Mesothelial cell of epicardium (in vitro differentiated cells): ENCODE measurements at regions not wholly inside any gene's neighbourhood (a gene's known extent, or its start where the extent isn't known, plus 50 kb on each side); places are given as distances from the start of the nearest gene placed in this dataset.

Experiments used
- DNase-seq, 2 experiments: peaks; one replicate each; pipeline ENCODE4 v3.0.0; 2021; ENCODE audit warnings: low spot score in 2 of 2; ENCODE audit not compliant: unreplicated experiment in 2 of 2
- H3K27ac Mint-ChIP-seq: 2 replicates; pipeline ENCODE4 v1.8.0; 2021; ENCODE audit warnings: mixed read lengths
- H3K27me3 Mint-ChIP-seq: 2 replicates; pipeline ENCODE4 v1.8.0; 2021; ENCODE audit warnings: low read depth, mixed read lengths
- H3K36me3 Mint-ChIP-seq: 2 replicates; pipeline ENCODE4 v1.8.0; 2021; ENCODE audit warnings: mixed read lengths
- H3K4me1 Mint-ChIP-seq: 2 replicates; pipeline ENCODE4 v1.8.0; 2021; ENCODE audit warnings: mixed read lengths
- H3K4me3 Mint-ChIP-seq: 2 replicates; pipeline ENCODE4 v1.8.0; 2021; ENCODE audit warnings: mild to moderate bottlenecking, moderate library complexity, mixed read lengths
- H3K9me3 Mint-ChIP-seq: 2 replicates; pipeline ENCODE4 v1.8.0; 2021; ENCODE audit warnings: mixed read lengths
- CTCF ChIP-seq: fragments of 200-600 bp; sonication (generic); IDR thresholded peaks from one replicate; pipeline ENCODE4 v1.5.0; 2021; ENCODE audit warnings: antibody characterized with exemption; ENCODE audit not compliant: unreplicated experiment

DNA sequence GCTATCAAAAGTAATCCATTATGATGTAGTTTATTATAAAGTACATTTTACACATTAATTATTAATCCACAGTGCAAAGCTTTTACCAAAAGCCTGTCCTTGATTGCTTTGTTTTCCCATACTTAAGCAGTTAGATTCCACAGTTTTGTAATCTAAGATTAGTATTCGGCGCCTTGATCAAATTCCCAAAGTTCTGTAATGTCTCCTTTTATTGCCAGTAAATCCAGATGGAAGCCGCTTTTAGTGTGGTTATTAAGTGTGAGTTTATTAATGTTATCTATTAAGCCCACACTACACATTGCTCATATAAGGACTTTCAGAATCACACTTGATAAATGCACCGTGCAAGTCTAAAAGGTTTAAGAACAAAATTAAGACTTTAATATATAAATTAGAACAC, 199.2 kb upstream of the PKN2 start:
- TF ChIP-seq CTCF = no peak
- H3K27ac Mint-ChIP-seq = no peak overlapping the region
- no peaks in the 10 kb centered on the region for H3K9me3 Mint-ChIP-seq
- H3K4me1 Mint-ChIP-seq = peaks cover 12% of the 10 kb centered on the region
- DNase-seq = no peak
- no peak overlapping the region for H3K4me3 Mint-ChIP-seq
- H3K36me3 Mint-ChIP-seq = no peaks in the 10 kb centered on the region
- peaks cover 12% of the 10 kb centered on the region for H3K27me3 Mint-ChIP-seq

GRCh38 chr1:88488237-88488636, 195.8 kb upstream of the PKN2 start:
- no peak for TF ChIP-seq CTCF
- Mint-ChIP-seq H3K36me3 (no peaks in the 10 kb centered on the region), H3K27ac (no peak overlapping the region), H3K4me1 (peaks cover 12% of the 10 kb centered on the region), H3K4me3 (no peak overlapping the region), H3K9me3 (no peaks in the 10 kb centered on the region), H3K27me3 (peaks cover 1% of the 10 kb centered on the region)
- DNase-seq = no peak

- Mint-ChIP-seq H3K4me3 (no peak overlapping the region), H3K4me1 (peaks cover 12% of the 10 kb centered on the region), H3K9me3 (no peaks in the 10 kb centered on the region), H3K36me3 (no peaks in the 10 kb centered on the region), H3K27me3 (no peaks in the 10 kb centered on the region), H3K27ac (no peak overlapping the region)
- no peak for DNase-seq
- no peak for TF ChIP-seq CTCF
Measured at GRCh38 chr1:88490676-88491075, 193.4 kb upstream of the PKN2 start.

DNA sequence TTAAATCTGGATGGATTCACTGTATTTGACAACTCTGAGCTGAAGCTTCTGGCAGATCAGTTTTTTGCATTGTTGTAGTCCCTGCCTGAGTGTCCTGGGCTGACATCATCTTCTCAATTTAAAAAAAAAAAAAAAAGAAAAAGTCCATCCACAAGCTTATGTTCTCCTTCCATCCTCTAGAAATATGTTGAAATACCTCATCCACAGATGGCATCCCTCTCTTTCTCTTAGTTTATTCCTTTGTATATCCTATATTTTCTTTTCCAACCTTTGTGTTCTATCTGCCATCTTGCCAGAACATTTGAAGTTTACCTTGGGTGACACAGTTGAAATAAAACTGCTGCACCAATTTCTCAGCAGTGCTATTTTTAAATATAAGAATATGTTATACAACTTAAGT, 184.4 kb upstream of the PKN2 start:
- no peaks in the 10 kb centered on the region for H3K27me3 Mint-ChIP-seq
- H3K9me3 Mint-ChIP-seq = no peaks in the 10 kb centered on the region
- H3K4me1 Mint-ChIP-seq = no peaks in the 10 kb centered on the region
- H3K27ac Mint-ChIP-seq = no peak overlapping the region
- TF ChIP-seq CTCF = no peak
- no peak for DNase-seq
- H3K4me3 Mint-ChIP-seq = no peak overlapping the region
- no peaks in the 10 kb centered on the region for H3K36me3 Mint-ChIP-seq

DNA sequence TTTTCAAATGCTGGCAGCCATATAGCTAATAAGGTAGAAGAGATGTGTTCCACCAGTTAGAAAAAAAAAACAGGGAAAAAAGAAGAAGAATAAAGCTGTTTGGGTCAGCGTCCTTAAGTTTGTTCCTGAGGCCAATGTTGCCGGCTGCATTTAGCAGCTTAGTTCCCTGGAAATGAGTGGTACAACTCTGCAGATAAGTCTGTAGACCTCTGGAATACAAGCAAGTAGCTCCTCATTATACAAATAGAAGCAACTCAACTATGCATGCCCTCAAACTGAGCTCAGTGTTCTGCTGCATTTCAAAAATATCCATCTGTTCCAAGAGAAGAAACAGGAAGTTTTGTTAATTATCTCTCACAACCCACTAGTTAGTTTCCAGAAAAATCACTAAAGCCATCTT, 181.2 kb upstream of the PKN2 start:
- TF ChIP-seq CTCF = no peak
- no peak overlapping the region for H3K4me3 Mint-ChIP-seq
- H3K27me3 Mint-ChIP-seq = no peaks in the 10 kb centered on the region
- no peak for DNase-seq
- no peaks in the 10 kb centered on the region for H3K4me1 Mint-ChIP-seq
- H3K27ac Mint-ChIP-seq = no peak overlapping the region
- no peaks in the 10 kb centered on the region for H3K36me3 Mint-ChIP-seq
- no peaks in the 10 kb centered on the region for H3K9me3 Mint-ChIP-seq

DNA sequence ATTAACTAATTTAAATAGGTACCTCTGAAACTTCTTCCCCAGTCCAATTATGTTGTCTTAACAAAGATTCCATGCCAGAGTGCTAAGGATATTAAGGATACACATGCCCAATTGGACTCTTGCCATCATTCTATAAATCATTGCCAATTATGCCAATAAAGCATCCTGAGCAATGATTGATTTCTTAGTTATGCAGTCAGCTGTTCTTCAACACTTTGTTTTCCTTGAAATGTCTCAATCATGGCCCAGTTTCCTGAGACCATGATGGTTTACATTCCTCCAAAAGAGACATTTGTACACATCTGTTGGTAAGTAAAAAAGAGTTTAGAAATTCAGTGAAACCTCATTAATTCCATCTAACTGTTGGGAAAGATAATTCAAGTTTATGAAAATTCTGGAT, 180.4 kb upstream of the PKN2 start:
- no peak overlapping the region for H3K4me3 Mint-ChIP-seq
- no peak for DNase-seq
- no peaks in the 10 kb centered on the region for H3K4me1 Mint-ChIP-seq
- H3K27ac Mint-ChIP-seq = no peak overlapping the region
- no peaks in the 10 kb centered on the region for H3K9me3 Mint-ChIP-seq
- TF ChIP-seq CTCF = no peak
- H3K36me3 Mint-ChIP-seq = no peaks in the 10 kb centered on the region
- H3K27me3 Mint-ChIP-seq = no peaks in the 10 kb centered on the region
